ENCODE measurements at regions not wholly inside any gene's neighbourhood (a gene's known extent, or its start where the extent isn't known, plus 50 kb on each side); places are given as distances from the start of the nearest gene placed in this dataset.

DNA sequence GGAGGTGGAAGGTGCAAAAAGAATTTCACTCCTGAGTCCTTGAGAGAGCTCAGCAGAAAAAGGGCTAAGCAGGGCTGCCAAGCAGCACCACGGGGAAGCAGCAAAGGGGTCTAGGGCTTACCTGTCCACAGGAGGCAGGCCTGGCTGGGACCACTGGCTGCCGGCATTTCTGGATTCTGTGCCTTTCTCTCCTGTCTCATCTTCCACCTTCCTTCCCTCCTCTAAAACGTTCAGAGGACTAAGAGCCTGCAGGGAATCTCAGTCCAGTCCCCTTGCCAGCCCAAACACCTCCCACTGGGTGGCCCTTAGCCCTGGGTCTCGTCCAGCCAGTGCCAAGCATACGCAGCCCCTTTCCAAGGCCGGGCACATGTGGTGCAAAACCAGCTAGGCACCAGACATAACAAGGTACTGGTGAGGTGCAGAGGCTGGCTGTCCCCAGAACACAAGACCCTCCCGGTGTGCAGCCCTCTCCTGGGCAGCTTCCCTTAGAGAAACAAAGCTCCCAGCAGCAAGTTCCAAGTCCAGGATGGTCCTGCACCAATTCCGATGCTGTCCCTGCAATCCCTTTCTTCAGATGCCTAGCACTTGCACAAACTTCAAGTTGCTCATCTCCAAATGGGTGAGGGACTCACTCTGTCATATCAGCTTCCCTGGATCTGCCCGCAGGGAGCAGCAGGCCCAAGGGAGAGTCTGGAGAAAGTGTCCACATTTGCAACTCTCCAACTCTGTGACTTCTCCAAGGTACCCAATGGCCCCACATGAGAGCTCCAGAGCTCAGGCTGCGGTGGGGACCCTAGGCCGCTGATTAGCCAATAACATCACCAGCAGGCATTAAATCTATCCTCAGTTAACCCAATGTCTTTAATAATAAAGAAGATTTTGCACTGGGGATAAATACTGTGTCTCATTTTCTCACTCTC lies 126.3 kb downstream of the C5orf15 start:
- no peak for TF ChIP-seq TAF1 (IDR thresholded peaks at IDR 0.05; ENCODE audit: low read depth)
- TF ChIP-seq EGR1 (IDR thresholded peaks at IDR 0.05) = no peak
- TF ChIP-seq USF1 (IDR thresholded peaks at IDR 0.05) = no peak

GRCh38 chr5:133840168-133840567 lies 128.3 kb downstream of the C5orf15 start:
- TF ChIP-seq, protein P1, sequence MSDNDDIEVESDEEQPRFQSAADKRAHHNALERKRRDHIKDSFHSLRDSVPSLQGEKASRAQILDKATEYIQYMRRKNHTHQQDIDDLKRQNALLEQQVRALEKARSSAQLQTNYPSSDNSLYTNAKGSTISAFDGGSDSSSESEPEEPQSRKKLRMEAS (IDR thresholded peaks at IDR 0.05) = no peak
- no peak for TF ChIP-seq ZBTB7A (IDR thresholded peaks at IDR 0.05; ENCODE audit: low read depth)
- no peak for TF ChIP-seq TAF1 (IDR thresholded peaks at IDR 0.05; ENCODE audit: low read depth)
- no peak for TF ChIP-seq CREB1 (IDR thresholded peaks at IDR 0.05; ENCODE audit: low read depth)
- TF ChIP-seq EP300 (IDR thresholded peaks at IDR 0.05; ENCODE audit: borderline replicate concordance) = no peak
- no peak for TF ChIP-seq EGR1 (IDR thresholded peaks at IDR 0.05)
- TF ChIP-seq TCF12 (IDR thresholded peaks at IDR 0.05; ENCODE audit: low read depth) = no peak
- TF ChIP-seq CEBPB (IDR thresholded peaks at IDR 0.05) = no peak
- TF ChIP-seq FOXM1 (IDR thresholded peaks at IDR 0.05; ENCODE audit: borderline replicate concordance, low read depth) = no peak
- TF ChIP-seq RAD21 (IDR thresholded peaks at IDR 0.05; ENCODE audit: low read depth) = no peak
- no peak for TF ChIP-seq TEAD4 (IDR thresholded peaks at IDR 0.05)

GRCh38 chr5:133839721-133840120 lies 128.7 kb downstream of the C5orf15 start:
- TF ChIP-seq YY1 (IDR thresholded peaks at IDR 0.05; ENCODE audit: low read depth) (no peak), USF1 (IDR thresholded peaks at IDR 0.05) (no peak), CREB1 (IDR thresholded peaks at IDR 0.05; ENCODE audit: low read depth) (no peak), EP300 (IDR thresholded peaks at IDR 0.05; ENCODE audit: borderline replicate concordance) (no peak), CEBPB (IDR thresholded peaks at IDR 0.05) (no peak), ZBTB7A (IDR thresholded peaks at IDR 0.05; ENCODE audit: low read depth) (no peak), RAD21 (IDR thresholded peaks at IDR 0.05; ENCODE audit: low read depth) (no peak), NFIC (IDR thresholded peaks at IDR 0.05) (no peak)
- TF ChIP-seq, protein P1 (IDR thresholded peaks at IDR 0.05) = no peak

- TF ChIP-seq YY1 (IDR thresholded peaks at IDR 0.05; ENCODE audit: low read depth) (no peak), EGR1 (IDR thresholded peaks at IDR 0.05) (no peak), TEAD4 (IDR thresholded peaks at IDR 0.05) (no peak), REST (IDR thresholded peaks at IDR 0.05; ENCODE audit: low read depth) (no peak), NFIC (IDR thresholded peaks at IDR 0.05) (no peak), FOXM1 (IDR thresholded peaks at IDR 0.05; ENCODE audit: borderline replicate concordance, low read depth) (no peak), ZBTB7A (IDR thresholded peaks at IDR 0.05; ENCODE audit: low read depth) (no peak), CREB1 (IDR thresholded peaks at IDR 0.05; ENCODE audit: low read depth) (no peak), RAD21 (IDR thresholded peaks at IDR 0.05; ENCODE audit: low read depth) (no peak), TCF12 (IDR thresholded peaks at IDR 0.05; ENCODE audit: low read depth) (no peak), EP300 (IDR thresholded peaks at IDR 0.05; ENCODE audit: borderline replicate concordance) (no peak), USF1 (IDR thresholded peaks at IDR 0.05) (no peak), TAF1 (IDR thresholded peaks at IDR 0.05; ENCODE audit: low read depth) (no peak), CEBPB (IDR thresholded peaks at IDR 0.05) (no peak)
- TF ChIP-seq, protein P1 (IDR thresholded peaks at IDR 0.05) = no peak
Measured at GRCh38 chr5:133839090-133839489, 129.3 kb downstream of the C5orf15 start.

DNA sequence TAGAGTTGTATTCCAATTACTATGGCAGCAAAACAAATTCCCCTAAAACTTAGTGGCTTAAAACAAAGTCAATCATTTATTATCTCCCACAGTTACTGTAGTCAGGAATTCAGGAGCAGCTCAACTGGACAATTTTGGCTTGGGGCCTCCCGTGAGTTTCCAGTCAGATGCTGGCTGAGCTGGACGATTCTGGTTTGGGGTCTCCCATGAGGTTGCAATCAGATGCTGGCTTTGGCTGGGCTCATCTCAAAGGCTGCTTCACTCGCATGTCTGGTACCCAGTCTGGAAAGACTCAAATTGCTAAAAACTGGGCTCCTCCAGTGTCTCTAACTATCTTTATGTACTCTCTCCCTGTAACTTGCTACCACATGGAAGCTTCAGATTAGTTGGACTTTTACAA lies 130.1 kb downstream of the C5orf15 start:
- no peak for TF ChIP-seq USF1 (IDR thresholded peaks at IDR 0.05)
- TF ChIP-seq EP300 (IDR thresholded peaks at IDR 0.05; ENCODE audit: borderline replicate concordance) = no peak
- TF ChIP-seq FOXM1 (IDR thresholded peaks at IDR 0.05; ENCODE audit: borderline replicate concordance, low read depth) = no peak
- TF ChIP-seq REST (IDR thresholded peaks at IDR 0.05; ENCODE audit: low read depth) = no peak
- no peak for TF ChIP-seq CEBPB (IDR thresholded peaks at IDR 0.05)
- no peak for TF ChIP-seq ZBTB7A (IDR thresholded peaks at IDR 0.05; ENCODE audit: low read depth)
